Erythroblast (primary cell): ENCODE measurements at regions not wholly inside any gene's neighbourhood (a gene's known extent, or its start where the extent isn't known, plus 50 kb on each side); places are given as distances from the start of the nearest gene placed in this dataset.

ENCODE experiments used
- GATA1 ChIP-seq: IDR thresholded peaks from 2 replicates; pipeline ENCODE4 v1.6.1; 2011; ENCODE audit warnings: low read depth, mild to moderate bottlenecking, control low read depth, low read length, moderate library complexity
- POLR2A ChIP-seq: IDR thresholded peaks from 2 replicates; pipeline ENCODE4 v1.6.1; 2011; ENCODE audit warnings: mild to moderate bottlenecking, low read length

- TF ChIP-seq POLR2A = no peak
- no peak for TF ChIP-seq GATA1
These were observed 188.9 kb downstream of the TMX1 start for GRCh38 chr14:51428981-51429380.
